WTC11 (cell line): ENCODE measurements at regions not wholly inside any gene's neighbourhood (a gene's known extent, or its start where the extent isn't known, plus 50 kb on each side); places are given as distances from the start of the nearest gene placed in this dataset.
"Not testable (repeated sequence)": the region's sequence is repeated elsewhere in the genome, so short reads cannot be mapped to it uniquely, and the experiment has no call there.

Experiments
- ATAC-seq: fragments of 200-7000 bp; cut with Tn5 transposase; 2 replicates; pipeline ENCODE4 v1.10.0; 2021; ENCODE audit warnings: mild to moderate bottlenecking, moderate library complexity
- CTCF ChIA-PET: fragments of 300-600 bp; sonication (Branson Sonifier 250); formaldehyde crosslinking; loops from one replicate; lab custom pipeline; 2021; ENCODE audit warnings: antibody characterized with exemption; lab: Charles Lee
- POLR2A ChIA-PET: fragments of 350-600 bp; sonication (Branson Sonifier 250); formaldehyde crosslinking; loops from one replicate; lab custom pipeline; 2021; ENCODE audit warnings: antibody characterized with exemption; lab: Charles Lee
- DNase-seq: peaks from one replicate; pipeline ENCODE4 v3.0.0; 2021; ENCODE audit warnings: low spot score
- H3K27ac Mint-ChIP-seq: 2 replicates; pipeline ENCODE4 v1.8.0; 2021; ENCODE audit warnings: mixed read lengths
- H3K27me3 Mint-ChIP-seq: 2 replicates; pipeline ENCODE4 v1.8.0; 2021; ENCODE audit warnings: low read depth, mild to moderate bottlenecking, moderate library complexity, mixed read lengths
- H3K36me3 Mint-ChIP-seq: 2 replicates; pipeline ENCODE4 v1.8.0; 2021; ENCODE audit warnings: mixed read lengths
- H3K4me1 Mint-ChIP-seq: 2 replicates; pipeline ENCODE4 v1.8.0; 2022; ENCODE audit warnings: mixed read lengths
- H3K4me3 Mint-ChIP-seq: 2 replicates; pipeline ENCODE4 v1.8.0; 2021; ENCODE audit warnings: mild to moderate bottlenecking, moderate library complexity, mixed read lengths
- H3K9me3 Mint-ChIP-seq: 2 replicates; pipeline ENCODE4 v1.8.0; 2021; ENCODE audit warnings: mixed read lengths
- AR ChIP-seq: fragments of 250-450 bp; sonication (Bioruptor Pico); IDR thresholded peaks from 2 replicates; pipeline ENCODE4 v1.9.0; 2021; ENCODE audit warnings: mild to moderate bottlenecking
- ATF3 ChIP-seq: sonication (generic); formaldehyde crosslinking; conservative IDR thresholded peaks from 2 replicates; pipeline ENCODE4 v1.8.1; 2022; ENCODE audit warnings: mild to moderate bottlenecking, missing genetic modification reagents
- CDX4 ChIP-seq: fragments of 250-450 bp; sonication (Bioruptor Pico); IDR thresholded peaks from 2 replicates; pipeline ENCODE4 v1.9.0; 2021; ENCODE audit warnings: moderate library complexity, mild to moderate bottlenecking, inconsistent platforms, borderline replicate concordance
- CREB1 ChIP-seq: sonication (generic); formaldehyde crosslinking; IDR thresholded peaks from 2 replicates; pipeline ENCODE4 v1.8.0; 2023; ENCODE audit warnings: mild to moderate bottlenecking, missing genetic modification reagents
- E2F1 ChIP-seq: sonication (generic); formaldehyde crosslinking; IDR thresholded peaks from 2 replicates; pipeline ENCODE4 v1.8.0; 2022; ENCODE audit warnings: mild to moderate bottlenecking, missing genetic modification reagents
- GABPB1 ChIP-seq: sonication (generic); formaldehyde crosslinking; IDR thresholded peaks from 2 replicates; pipeline ENCODE4 v1.8.1; 2023; ENCODE audit warnings: mild to moderate bottlenecking, missing genetic modification reagents
- JUN ChIP-seq: sonication (generic); formaldehyde crosslinking; IDR thresholded peaks from 2 replicates; pipeline ENCODE4 v1.8.0; 2023; ENCODE audit warnings: mild to moderate bottlenecking, missing genetic modification reagents
- MAX ChIP-seq: sonication (generic); formaldehyde crosslinking; IDR thresholded peaks from 2 replicates; pipeline ENCODE4 v1.8.0; 2022; ENCODE audit warnings: mild to moderate bottlenecking, missing genetic modification reagents
- MXD4 ChIP-seq: fragments of 250-450 bp; sonication (Bioruptor Pico); IDR thresholded peaks from 2 replicates; pipeline ENCODE4 v1.8.0; 2021; ENCODE audit warnings: mild to moderate bottlenecking, moderate library complexity, borderline replicate concordance
- NR2C2 ChIP-seq: sonication (generic); formaldehyde crosslinking; IDR thresholded peaks from 2 replicates; pipeline ENCODE4 v1.8.0; 2022; ENCODE audit warnings: mild to moderate bottlenecking, missing genetic modification reagents
- PRDM15 ChIP-seq: sonication (generic); formaldehyde crosslinking; IDR thresholded peaks from 2 replicates; pipeline ENCODE4 v1.8.0; 2022; ENCODE audit warnings: missing genetic modification reagents
- SP1 ChIP-seq: sonication (generic); formaldehyde crosslinking; conservative IDR thresholded peaks from 2 replicates; pipeline ENCODE4 v1.8.1; 2022; ENCODE audit warnings: missing genetic modification reagents
- TP53 ChIP-seq: sonication (generic); formaldehyde crosslinking; IDR thresholded peaks from 2 replicates; pipeline ENCODE4 v1.8.1; 2023; ENCODE audit warnings: mild to moderate bottlenecking, missing genetic modification reagents
- USF1 ChIP-seq: sonication (generic); formaldehyde crosslinking; IDR thresholded peaks from 2 replicates; pipeline ENCODE4 v1.8.0; 2022; ENCODE audit warnings: mild to moderate bottlenecking, missing genetic modification reagents
- ZBTB43 ChIP-seq: sonication (generic); formaldehyde crosslinking; IDR thresholded peaks from 2 replicates; pipeline ENCODE4 v1.8.1; 2023; ENCODE audit warnings: mild to moderate bottlenecking, missing genetic modification reagents
- ZNF416 ChIP-seq: fragments of 250-450 bp; sonication (Bioruptor Pico); IDR thresholded peaks from 2 replicates; pipeline ENCODE4 v1.9.0; 2021; ENCODE audit warnings: mild to moderate bottlenecking, inconsistent platforms

- TF ChIP-seq ZBTB43 (CRISPR knock-in tag) (no peak), TP53 (CRISPR knock-in tag) (no peak), AR (CRISPR knock-in tag) (no peak), MAX (CRISPR knock-in tag) (no peak), MXD4 (CRISPR knock-in tag) (no peak), JUN (CRISPR knock-in tag) (no peak), ZNF416 (CRISPR knock-in tag) (no peak)
Measured at GRCh38 chr13:75959861-75960481, 323.8 kb downstream of the LMO7 start (continued).

GRCh38 chr13:75953589-75953988, 317.5 kb downstream of the LMO7 start:
- H3K27me3 Mint-ChIP-seq, POLR2A ChIA-PET, H3K9me3 Mint-ChIP-seq, H3K27ac Mint-ChIP-seq, CTCF ChIA-PET, H3K36me3 Mint-ChIP-seq, H3K4me1 Mint-ChIP-seq, DNase-seq, ATAC-seq, H3K4me3 Mint-ChIP-seq: not testable (repeated sequence)

- TF ChIP-seq ATF3 (CRISPR knock-in tag) (no peak), GABPB1 (CRISPR knock-in tag) (no peak), TP53 (CRISPR knock-in tag) (no peak), SP1 (CRISPR knock-in tag) (no peak), USF1 (no peak), NR2C2 (no peak), CDX4 (CRISPR knock-in tag) (no peak)
- peaks cover 3% of the 10 kb centered on the region; the same call in 1 of the 2 replicates for H3K9me3 Mint-ChIP-seq
- no peaks in the 10 kb centered on the region for H3K36me3 Mint-ChIP-seq
- POLR2A ChIA-PET, result no interaction called here
- DNase-seq (no peak), ATAC-seq (no peak)
- H3K27ac Mint-ChIP-seq, result no peak overlapping the region
- CTCF ChIA-PET, result no interaction called here
- H3K27me3 Mint-ChIP-seq, result no peaks in the 10 kb centered on the region
- no peaks in the 10 kb centered on the region for H3K4me1 Mint-ChIP-seq
- H3K4me3 Mint-ChIP-seq, result no peak overlapping the region
Measured at GRCh38 chr13:75947448-75947847, 311.3 kb downstream of the LMO7 start.

GRCh38 chr13:75946536-75947284, 310.6 kb downstream of the LMO7 start:
- H3K36me3 Mint-ChIP-seq, result no peaks in the 10 kb centered on the region
- POLR2A ChIA-PET, result no interaction called here
- no peak overlapping the region for H3K4me3 Mint-ChIP-seq
- no peaks in the 10 kb centered on the region for H3K27me3 Mint-ChIP-seq
- peaks cover 3% of the 10 kb centered on the region; the same call in 1 of the 2 replicates for H3K9me3 Mint-ChIP-seq
- CTCF ChIA-PET, result no interaction called here
- no peak overlapping the region for H3K27ac Mint-ChIP-seq
- no peak for ATAC-seq
- no peak for DNase-seq
- H3K4me1 Mint-ChIP-seq, result no peaks in the 10 kb centered on the region
- no peak for TF ChIP-seq E2F1 (CRISPR knock-in tag)
- TF ChIP-seq CREB1 (CRISPR knock-in tag), result no peak
- no peak for TF ChIP-seq PRDM15 (CRISPR knock-in tag)
